ENCODE measurements at regions not wholly inside any gene's neighbourhood (a gene's known extent, or its start where the extent isn't known, plus 50 kb on each side); places are given as distances from the start of the nearest gene placed in this dataset.
A peak's percentile ranks its signal among the peaks of the same experiment; 100 is the strongest.

DNA sequence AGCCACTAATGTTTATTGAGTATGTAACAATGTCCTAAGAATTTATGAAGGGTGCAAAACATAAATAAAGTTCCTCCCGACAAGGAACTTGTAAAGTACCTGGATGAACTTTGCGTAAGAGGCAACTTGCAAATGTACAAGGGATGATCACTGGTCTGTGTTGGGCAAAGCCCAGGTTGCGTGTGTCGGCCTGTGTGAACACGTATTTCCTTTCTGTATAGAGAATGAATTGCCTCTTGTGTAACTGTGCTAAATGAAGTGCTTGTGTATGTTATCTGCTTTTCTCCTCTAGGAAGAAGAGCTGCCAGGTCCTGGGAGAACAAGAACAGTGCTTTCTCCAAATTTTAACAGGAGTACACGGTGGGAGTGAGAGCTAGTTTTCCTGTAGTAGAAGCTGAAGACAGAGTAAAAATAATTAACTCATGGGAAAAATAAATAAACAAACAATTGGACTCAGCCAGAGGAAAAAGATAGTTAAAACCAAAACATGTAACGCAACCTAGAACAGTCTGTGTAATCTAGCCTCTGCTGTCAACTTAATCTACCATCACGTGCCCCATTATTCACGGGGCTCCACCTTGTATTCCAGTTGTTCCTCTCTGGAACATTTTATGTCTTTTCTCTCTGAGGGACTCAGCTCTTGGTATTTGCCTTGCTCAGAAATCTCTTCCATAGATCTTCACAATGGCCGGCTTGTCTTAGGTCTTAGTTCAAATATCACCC, 83.7 kb upstream of the RASGRP1 start:
- no peak for DNase-seq

GRCh38 chr15:38650384-38650783, 85.8 kb upstream of the RASGRP1 start:
- DNase-seq: no peak

GRCh38 chr15:38650936-38651327, 86.3 kb upstream of the RASGRP1 start:
- DNase-seq: no peak

- DNase-seq: no peak
Measured at GRCh38 chr15:38651328-38652038, 86.9 kb upstream of the RASGRP1 start.

GRCh38 chr15:38652183-38652794, 87.7 kb upstream of the RASGRP1 start:
- no peak for DNase-seq

GRCh38 chr15:38652998-38653397, 88.4 kb upstream of the RASGRP1 start:
- DNase-seq: no peak

DNA sequence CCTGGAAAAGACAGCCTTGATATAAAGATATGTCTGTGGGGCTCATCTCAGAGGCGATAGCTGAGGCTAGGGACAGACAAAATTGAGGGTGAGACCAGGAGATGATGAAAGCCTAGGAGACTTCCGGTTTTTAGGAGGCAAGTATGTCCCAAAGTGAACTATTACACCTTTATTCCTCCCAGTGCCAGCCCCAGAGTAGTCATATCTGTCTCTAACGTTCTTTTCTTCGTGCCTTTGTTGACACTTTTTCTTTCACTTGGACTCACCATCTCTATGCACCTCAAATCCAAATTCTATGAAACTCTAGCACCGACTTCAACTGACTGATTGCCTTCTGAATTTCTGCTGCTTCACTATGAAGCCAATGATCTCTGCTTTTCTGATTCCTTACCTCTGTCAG, 93.8 kb upstream of the RASGRP1 start:
- DNase-seq: no peak

GRCh38 chr15:38660738-38661137, 96.1 kb upstream of the RASGRP1 start:
- no peak for DNase-seq

GRCh38 chr15:38662033-38662802, 97.6 kb upstream of the RASGRP1 start:
- no peak for DNase-seq

DNA sequence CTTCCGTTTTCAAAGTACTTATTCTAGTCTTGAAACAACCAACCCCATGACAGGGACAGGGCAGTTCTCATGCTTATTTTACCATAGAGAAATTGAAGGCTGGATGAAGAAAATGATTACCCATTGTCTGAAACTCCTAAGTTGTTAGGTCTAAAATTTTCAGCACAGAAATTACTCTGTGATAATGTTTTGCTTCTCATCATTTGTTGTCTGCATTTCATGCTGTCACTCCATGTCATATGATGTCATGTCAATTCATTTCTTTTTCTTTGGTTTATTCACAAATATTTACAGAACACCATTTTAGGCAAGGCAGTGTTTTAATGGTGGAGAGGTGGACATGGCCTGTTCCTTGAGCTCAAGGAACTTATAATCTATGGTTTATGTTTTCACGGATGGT, 98.2 kb upstream of the RASGRP1 start:
- DNase-seq: no peak

GRCh38 chr15:38665586-38666305, 101.1 kb upstream of the RASGRP1 start:
- DNase-seq: no peak

DNA sequence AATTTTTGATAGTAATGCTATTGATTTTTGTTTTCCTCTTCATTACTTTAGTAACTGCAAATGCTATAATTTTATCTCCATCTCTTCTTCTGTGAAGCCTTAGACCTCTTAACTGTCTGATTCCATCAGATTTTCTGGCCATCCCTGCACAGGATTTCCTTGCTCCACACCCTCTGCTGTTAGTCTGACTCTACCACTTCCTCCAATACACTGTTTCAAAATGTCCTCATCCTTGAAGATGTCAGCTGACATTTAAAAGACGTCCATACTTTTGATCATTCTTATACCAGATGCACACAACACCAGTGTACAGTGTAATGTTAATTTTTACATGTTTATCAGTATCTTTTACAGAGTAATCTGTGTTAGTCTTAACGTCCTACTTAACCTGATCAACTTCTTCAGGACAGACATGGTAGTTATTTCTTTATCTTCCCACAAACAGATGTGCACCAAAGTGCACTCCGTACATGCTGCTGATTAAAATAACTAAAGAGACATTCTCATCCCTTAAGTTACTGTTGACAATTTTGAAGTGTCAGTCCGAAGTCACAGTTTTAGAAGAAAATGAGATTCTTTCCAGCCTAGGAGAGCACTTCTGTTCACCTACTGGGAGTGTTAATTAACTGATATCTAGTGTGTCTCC, 102.4 kb upstream of the RASGRP1 start:
- DNase-seq: no peak

DNA sequence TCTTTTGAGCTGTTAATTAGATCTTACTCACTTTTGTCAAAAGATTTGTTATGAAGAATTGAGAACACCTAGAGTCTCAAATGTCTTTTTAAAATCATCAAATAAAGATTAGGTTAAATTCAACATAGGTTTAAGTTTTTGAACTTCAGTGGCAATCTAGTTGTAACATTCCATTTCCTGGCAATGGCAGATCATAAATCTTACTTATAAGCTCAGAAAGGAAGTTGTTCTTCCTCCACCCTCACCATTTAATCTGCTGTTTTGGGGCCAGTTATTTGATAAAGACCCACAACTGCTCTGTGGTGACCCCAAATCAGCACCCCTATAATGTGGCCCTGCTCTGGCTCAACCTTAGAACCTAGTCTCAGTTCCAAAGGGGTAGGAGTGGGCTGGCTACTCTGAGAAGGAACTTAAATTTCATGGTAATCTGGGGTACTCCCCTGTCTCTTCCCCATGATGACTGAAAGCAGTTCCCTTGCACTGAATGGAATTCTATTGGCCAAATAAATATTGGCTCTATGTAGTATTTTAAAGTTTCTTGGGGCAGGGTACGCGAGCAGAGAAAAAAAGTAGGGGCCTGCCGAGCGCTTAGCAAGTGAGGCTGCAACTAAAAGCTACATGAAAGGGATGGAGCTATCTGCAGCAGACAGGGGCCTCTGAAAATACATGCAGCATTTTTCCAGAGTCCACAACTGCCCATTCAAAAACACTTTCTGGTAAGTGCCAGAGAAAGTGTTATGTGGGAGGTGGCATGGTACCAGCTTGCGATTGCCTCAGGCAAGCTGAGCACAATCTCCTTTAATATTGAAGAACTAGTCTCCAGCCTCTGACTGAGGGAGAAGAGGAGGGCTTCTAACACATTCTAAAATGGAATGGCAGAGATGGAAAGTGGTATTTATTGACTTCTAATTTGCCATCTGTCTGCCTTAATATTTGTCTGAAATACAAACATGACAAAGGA, 103.6 kb upstream of the RASGRP1 start:
- no peak for DNase-seq

DNA sequence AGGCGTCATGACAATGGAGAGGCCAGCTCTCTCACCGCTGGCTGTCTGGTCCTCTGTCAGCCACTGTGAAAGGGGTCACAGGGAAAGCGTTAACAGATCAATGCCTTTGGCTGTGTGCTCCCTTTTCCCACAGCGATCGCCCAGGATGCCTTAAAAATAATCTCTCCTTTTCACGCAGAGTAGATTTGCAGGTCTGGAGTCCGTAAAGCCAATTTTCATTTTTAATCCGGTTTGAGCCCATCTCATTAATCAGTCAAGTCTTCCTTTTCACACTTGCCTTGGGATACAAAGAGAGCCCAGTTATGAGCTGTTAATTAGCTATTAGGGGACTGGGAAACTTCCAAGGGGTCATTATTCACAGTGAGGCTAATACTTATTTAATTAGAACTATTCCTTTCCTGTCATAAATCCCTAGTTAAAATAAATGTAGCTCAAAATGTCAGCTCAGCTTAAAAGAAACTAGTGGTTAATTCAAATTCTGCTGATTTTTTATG, 104.3 kb upstream of the RASGRP1 start:
- DNase-seq: peak; percentile 81

DNA sequence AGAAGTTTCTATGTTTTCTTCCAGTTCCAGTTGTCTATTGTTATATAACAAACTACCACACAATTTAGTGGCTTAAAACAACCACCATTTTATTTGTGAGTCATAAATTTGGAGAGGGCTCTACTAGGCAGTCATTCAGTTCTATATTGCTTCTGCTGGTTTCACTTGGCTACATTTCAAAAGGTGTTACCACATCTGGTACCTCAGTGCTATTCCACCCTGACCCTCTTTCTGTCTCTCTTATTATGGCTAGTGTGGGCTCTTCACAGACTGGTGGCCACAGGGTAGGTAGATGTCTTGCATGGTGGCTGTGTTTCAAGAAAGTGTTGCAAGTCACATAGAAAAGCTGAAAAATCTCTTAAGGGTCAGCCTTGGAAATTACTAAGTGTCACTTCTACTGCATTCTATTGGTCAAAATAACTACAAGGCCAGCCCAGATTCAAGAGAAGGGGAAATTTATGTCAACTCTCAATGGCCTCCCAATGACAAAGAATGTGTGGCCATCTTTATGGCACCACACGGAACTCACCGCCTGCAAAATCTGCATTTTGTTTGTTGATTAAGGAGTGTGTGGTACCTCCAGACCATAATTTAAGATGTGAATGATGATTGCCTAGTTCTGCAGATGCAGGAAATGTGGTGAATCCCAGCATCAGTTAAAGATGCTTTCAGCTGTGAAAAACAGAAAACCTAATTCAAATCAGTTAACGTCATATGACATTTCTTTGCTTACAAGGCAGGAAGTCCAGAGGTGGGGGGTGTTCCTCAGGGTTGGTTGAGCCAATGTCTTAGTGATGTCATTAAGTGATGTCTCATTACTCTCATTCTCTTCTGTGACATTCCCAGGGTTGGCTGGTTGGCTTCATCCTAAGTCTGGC, 105.8 kb upstream of the RASGRP1 start:
- DNase-seq: no peak

DNA sequence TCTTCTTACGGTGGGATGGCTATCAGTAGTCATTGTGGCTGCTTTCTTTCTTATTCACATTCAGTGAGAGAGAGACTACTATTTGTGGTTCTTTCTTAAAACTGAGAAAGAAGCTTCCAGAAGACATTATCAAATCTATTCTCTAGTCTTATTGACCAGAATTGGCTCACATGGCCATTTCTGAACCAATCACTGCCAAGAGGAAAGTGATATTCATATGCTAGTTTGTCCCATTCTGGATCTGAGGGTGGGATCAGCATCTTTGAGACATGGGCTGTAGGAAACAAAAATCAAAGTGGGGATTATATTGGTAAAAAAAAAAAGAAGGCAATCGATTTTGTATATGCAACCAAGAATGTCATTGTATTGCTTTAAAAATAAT, 106.4 kb upstream of the RASGRP1 start:
- DNase-seq: no peak

DNA sequence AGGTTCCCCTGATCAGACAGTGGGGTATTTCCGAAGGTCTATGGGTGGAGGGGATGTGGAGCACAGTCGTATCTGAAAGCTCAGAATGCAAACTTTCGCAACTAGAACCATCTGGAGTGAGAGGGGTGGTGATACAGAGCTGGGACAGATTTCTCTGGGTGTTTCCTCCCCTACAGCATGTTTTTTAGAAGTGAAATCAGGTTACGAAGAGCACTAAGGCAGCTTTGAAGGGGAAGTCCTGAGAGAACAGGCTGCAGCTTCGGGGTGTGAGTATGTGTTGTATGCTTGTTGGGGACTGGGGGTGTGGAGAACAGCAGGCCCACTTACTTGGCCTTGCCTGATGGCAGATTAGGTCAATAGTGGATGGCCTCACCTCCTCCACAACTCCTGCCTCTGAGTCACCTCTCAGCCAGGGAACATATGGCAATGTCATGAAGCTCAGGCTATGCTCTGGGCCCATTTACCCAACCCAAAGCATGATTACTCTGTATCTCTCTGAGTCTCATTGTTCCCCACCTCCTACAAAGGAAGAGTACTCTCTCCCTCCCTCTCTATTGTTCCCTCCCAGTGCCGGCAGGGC, 107.2 kb upstream of the RASGRP1 start:
- no peak for DNase-seq

DNA sequence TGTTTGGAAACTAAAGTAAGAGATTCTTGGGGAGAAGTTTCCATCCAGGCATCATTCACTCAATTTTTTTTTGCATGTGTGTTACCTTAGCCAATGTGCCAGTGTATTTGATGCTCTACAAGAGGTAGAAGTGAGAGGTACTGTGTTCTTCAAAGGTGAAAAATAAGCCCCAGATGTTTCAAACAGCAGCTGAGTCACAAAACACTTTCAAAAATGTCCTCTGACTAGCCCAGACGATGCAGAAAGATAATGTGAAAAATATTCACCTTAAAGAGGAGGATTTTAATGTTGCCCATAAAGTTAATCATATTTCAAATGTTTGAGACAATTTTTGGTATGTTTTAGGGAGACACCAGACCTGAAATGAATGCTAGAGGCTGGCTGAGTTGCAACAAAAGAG, 107.7 kb upstream of the RASGRP1 start:
- no peak for DNase-seq
